ENCODE measurements at regions not wholly inside any gene's neighbourhood (a gene's known extent, or its start where the extent isn't known, plus 50 kb on each side); places are given as distances from the start of the nearest gene placed in this dataset.

DNA sequence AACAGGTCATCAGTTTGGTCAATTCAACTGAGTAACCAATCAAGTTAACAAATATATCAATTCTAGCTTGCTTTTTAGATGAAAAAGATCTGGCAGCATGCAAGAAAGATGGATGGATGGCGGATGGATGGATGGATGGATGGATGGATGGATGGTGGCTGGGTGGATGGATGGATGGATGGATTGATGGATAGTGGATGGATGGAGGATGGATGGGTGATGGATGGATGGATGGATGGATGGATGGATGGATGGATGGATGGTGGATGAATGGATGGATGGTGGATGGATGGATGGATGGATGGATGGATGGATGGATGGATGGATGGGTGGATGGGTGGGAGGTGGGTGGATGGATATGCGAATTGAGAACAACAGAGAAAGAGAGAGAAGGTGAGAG, 303.7 kb upstream of the IGF1R start:
- no peak for TF ChIP-seq EZH2 (IDR thresholded peaks at IDR 0.05)
- TF ChIP-seq POLR2AphosphoS5 (IDR thresholded peaks at IDR 0.05; ENCODE audit: borderline replicate concordance, low read depth, low read length): no peak
